ENCODE measurements at regions not wholly inside any gene's neighbourhood (a gene's known extent, or its start where the extent isn't known, plus 50 kb on each side); places are given as distances from the start of the nearest gene placed in this dataset.

- TF ChIP-seq CTCF (IDR thresholded peaks at IDR 0.05 in 8 of 11, conservative IDR thresholded peaks at IDR 0.05 in 3 of 11): no peak
- TF ChIP-seq POLR2AphosphoS5 (IDR thresholded peaks at IDR 0.05): no peak
- no peak for TF ChIP-seq POLR2A (IDR thresholded peaks at IDR 0.05)
Observed at GRCh38 chrX:39672405-39672804, 425.4 kb downstream of the BCOR start.

Data from spleen (tissue), 7 donors.